ENCODE measurements at regions not wholly inside any gene's neighbourhood (a gene's known extent, or its start where the extent isn't known, plus 50 kb on each side); places are given as distances from the start of the nearest gene placed in this dataset.
A peak's percentile ranks its signal among the peaks of the same experiment; 100 is the strongest.

- peak; percentile 50 for DNase-seq (ENCODE audit: low spot score)
Observed at GRCh38 chr6:44705596-44705995, 318.1 kb downstream of the CDC5L start.

- no peak for DNase-seq (ENCODE audit: low spot score)
Observed at GRCh38 chr6:44706011-44706410, 318.5 kb downstream of the CDC5L start.

GRCh38 chr6:44708208-44708607, 320.7 kb downstream of the CDC5L start:
- DNase-seq (ENCODE audit: low spot score) = no peak

- DNase-seq (ENCODE audit: low spot score) = no peak
Observed at GRCh38 chr6:44712353-44713111, 325.0 kb downstream of the CDC5L start.

- no peak for DNase-seq (ENCODE audit: low spot score)
Observed at GRCh38 chr6:44715188-44715587, 327.7 kb downstream of the CDC5L start.

- DNase-seq (ENCODE audit: low spot score) = no peak
Observed at GRCh38 chr6:44715925-44716324, 328.4 kb downstream of the CDC5L start.

- DNase-seq (ENCODE audit: low spot score) = no peak
Observed at GRCh38 chr6:44717431-44717830, 329.9 kb downstream of the CDC5L start.

- DNase-seq (ENCODE audit: low spot score) = peak; percentile 18
Observed at GRCh38 chr6:44721954-44722578, 334.6 kb downstream of the CDC5L start.

GRCh38 chr6:44722736-44723135, 335.2 kb downstream of the CDC5L start:
- no peak for DNase-seq (ENCODE audit: low spot score)

GRCh38 chr6:44723439-44724197, 336.1 kb downstream of the CDC5L start:
- no peak for DNase-seq (ENCODE audit: low spot score)

GRCh38 chr6:44725070-44725469, 337.6 kb downstream of the CDC5L start:
- no peak for DNase-seq (ENCODE audit: low spot score)

GRCh38 chr6:44727651-44728630, 340.4 kb downstream of the CDC5L start:
- no peak for DNase-seq (ENCODE audit: low spot score)

- DNase-seq (ENCODE audit: low spot score) = peak; percentile 73
Observed at GRCh38 chr6:44730771-44731391, 343.4 kb downstream of the CDC5L start.

GRCh38 chr6:44731485-44732095, 344.1 kb downstream of the CDC5L start:
- no peak for DNase-seq (ENCODE audit: low spot score)

- DNase-seq (ENCODE audit: low spot score) = no peak
Observed at GRCh38 chr6:44732243-44732642, 344.7 kb downstream of the CDC5L start.

GRCh38 chr6:44733126-44733525, 345.6 kb downstream of the CDC5L start:
- no peak for DNase-seq (ENCODE audit: low spot score)

GRCh38 chr6:44733868-44734267, 346.4 kb downstream of the CDC5L start:
- peak; percentile 79 for DNase-seq (ENCODE audit: low spot score)

- no peak for DNase-seq (ENCODE audit: low spot score)
Observed at GRCh38 chr6:44734886-44735629, 347.6 kb downstream of the CDC5L start.

GRCh38 chr6:44735630-44735963, 348.1 kb downstream of the CDC5L start:
- no peak for DNase-seq (ENCODE audit: low spot score)

GRCh38 chr6:44737341-44737740, 349.8 kb downstream of the CDC5L start:
- no peak for DNase-seq (ENCODE audit: low spot score)

Measured in umbilical cord (tissue), 1 donor.